KG1 (cell line): ENCODE measurements at regions not wholly inside any gene's neighbourhood (a gene's known extent, or its start where the extent isn't known, plus 50 kb on each side); places are given as distances from the start of the nearest gene placed in this dataset.
"Not testable (repeated sequence)": the region's sequence is repeated elsewhere in the genome, so short reads cannot be mapped to it uniquely, and the experiment has no call there.

Experiments used
- DNase-seq: peaks from one replicate; lab custom pipeline; 2025; lab: John Stamatoyannopoulos, UW

- DNase-seq: no peak
Measured at GRCh38 chr5:138702166-138703077, 50.8 kb upstream of the CTNNA1 start.

- DNase-seq: no peak
Measured at GRCh38 chr5:138701678-138702077, 51.5 kb upstream of the CTNNA1 start.

- DNase-seq: no peak
Measured at GRCh38 chr5:138700581-138701362, 52.5 kb upstream of the CTNNA1 start.

GRCh38 chr5:138699482-138699881, 53.7 kb upstream of the CTNNA1 start:
- no peak for DNase-seq

- no peak for DNase-seq
Measured at GRCh38 chr5:138698713-138699112, 54.5 kb upstream of the CTNNA1 start.

- DNase-seq: no peak
Measured at GRCh38 chr5:138697720-138698360, 55.4 kb upstream of the CTNNA1 start.

- DNase-seq: no peak
Measured at GRCh38 chr5:138696501-138696900, 56.7 kb upstream of the CTNNA1 start.

GRCh38 chr5:138695781-138696180, 57.4 kb upstream of the CTNNA1 start:
- DNase-seq: no peak

- no peak for DNase-seq
Measured at GRCh38 chr5:138694146-138694545, 59.1 kb upstream of the CTNNA1 start.

GRCh38 chr5:138692370-138692769, 60.9 kb upstream of the CTNNA1 start:
- no peak for DNase-seq

- DNase-seq: no peak
Measured at GRCh38 chr5:138686668-138687067, 66.6 kb upstream of the CTNNA1 start.

GRCh38 chr5:138685193-138685745, 68.0 kb upstream of the CTNNA1 start:
- no peak for DNase-seq

- DNase-seq: not testable (repeated sequence)
Measured at GRCh38 chr5:138682462-138682861, 70.8 kb upstream of the CTNNA1 start.

- DNase-seq: not testable (repeated sequence)
Measured at GRCh38 chr5:138678826-138679225, 74.4 kb upstream of the CTNNA1 start.

- no peak for DNase-seq
Measured at GRCh38 chr5:138677782-138678181, 75.4 kb upstream of the CTNNA1 start.

GRCh38 chr5:138676556-138677193, 76.5 kb upstream of the CTNNA1 start:
- no peak for DNase-seq

- no peak for DNase-seq
Measured at GRCh38 chr5:138676002-138676401, 77.2 kb upstream of the CTNNA1 start.

- no peak for DNase-seq
Measured at GRCh38 chr5:138668451-138669380, 84.5 kb upstream of the CTNNA1 start.

GRCh38 chr5:138667782-138668331, 85.4 kb upstream of the CTNNA1 start:
- not testable (repeated sequence) for DNase-seq

GRCh38 chr5:138666226-138666742, 86.9 kb upstream of the CTNNA1 start:
- no peak for DNase-seq
